IPS-NIHi7 (cell line): ENCODE measurements at regions not wholly inside any gene's neighbourhood (a gene's known extent, or its start where the extent isn't known, plus 50 kb on each side); places are given as distances from the start of the nearest gene placed in this dataset.

Experiments used
- DNase-seq: peaks from one replicate; pipeline ENCODE4 v3.0.0; 2012; ENCODE audit warnings: mixed read lengths; ENCODE audit errors: extremely low spot score

DNA sequence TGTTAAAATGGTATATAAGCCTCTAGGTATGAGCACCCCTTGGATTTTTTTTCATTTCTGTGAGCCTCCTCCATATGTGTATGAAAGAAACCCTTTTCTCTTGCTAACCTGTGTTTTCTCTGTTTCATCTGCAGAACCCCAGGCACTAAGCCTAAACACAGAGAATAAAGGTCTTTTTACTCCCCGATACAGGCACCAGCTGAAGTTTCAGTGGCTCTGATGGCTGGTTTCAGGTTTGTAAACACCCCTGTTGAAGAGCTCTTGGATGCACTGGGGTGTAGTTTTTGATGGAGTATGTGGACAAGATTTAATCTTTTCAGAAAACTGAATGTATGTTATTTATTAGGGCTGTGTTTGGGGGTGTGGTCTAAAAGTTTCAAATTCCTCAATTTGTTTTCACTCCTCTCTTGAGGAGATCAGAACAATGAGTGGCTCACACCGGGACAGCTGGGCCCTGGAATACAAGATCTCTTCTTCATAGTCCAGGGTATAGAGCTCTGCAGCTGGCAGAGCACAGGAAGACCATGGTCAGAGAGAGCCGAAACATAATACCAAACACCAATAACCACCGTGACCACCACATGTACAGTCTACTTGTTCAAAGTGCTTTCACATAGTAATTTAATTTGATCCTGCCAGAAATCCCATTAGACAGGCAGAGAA, 50.2 kb upstream of the VTCN1 start:
- DNase-seq = no peak
